Keratinocyte (primary cell): ENCODE measurements at regions not wholly inside any gene's neighbourhood (a gene's known extent, or its start where the extent isn't known, plus 50 kb on each side); places are given as distances from the start of the nearest gene placed in this dataset.

ENCODE experiments used
- DNase-seq: peaks from one replicate; pipeline ENCODE4 v3.0.0-alpha.2; 2011; ENCODE audit warnings: low read depth, missing footprints, low spot score
- FAIRE-seq: peaks from 2 replicates; lab custom pipeline; 2011; peaks lifted over from hg19 to GRCh38; lab: Jason Lieb, UNC
- H2AFZ ChIP-seq: 2 replicates; pipeline ENCODE4 v1.6.0; 2012; ENCODE audit warnings: low read length, control low read depth, inconsistent platforms; ENCODE audit not compliant: control insufficient read depth
- H3K27ac ChIP-seq: 2 replicates; pipeline ENCODE4 v1.5.1; 2011; ENCODE audit warnings: low read length; ENCODE audit not compliant: control insufficient read depth, insufficient read depth
- H3K27me3 ChIP-seq: 3 replicates; pipeline ENCODE4 v1.6.0; 2011; ENCODE audit warnings: low read length; ENCODE audit not compliant: control insufficient read depth, insufficient read depth; ENCODE audit errors: extremely low read depth
- H3K36me3 ChIP-seq, 2 experiments: 2 replicates in 1 of 2; 3 replicates in 1 of 2; pipeline ENCODE4 v1.5.1; 2011; ENCODE audit warnings: low read length in 2 of 2, mild to moderate bottlenecking in 1 of 2; ENCODE audit not compliant: control insufficient read depth in 2 of 2, insufficient read depth in 2 of 2; ENCODE audit errors: extremely low read depth in 1 of 2
- H3K4me1 ChIP-seq: 3 replicates; pipeline ENCODE4 v1.5.1; 2011; ENCODE audit warnings: low read length; ENCODE audit not compliant: control insufficient read depth, insufficient read depth; ENCODE audit errors: extremely low read depth
- H3K4me2 ChIP-seq: 3 replicates; pipeline ENCODE4 v1.6.0; 2011; ENCODE audit warnings: low read depth, low read length; ENCODE audit not compliant: control insufficient read depth, insufficient read depth; ENCODE audit errors: extremely low read depth
- H3K4me3 ChIP-seq, 3 experiments: fragments of 200-600 bp in 1 of 3; sonication (generic) in 1 of 3; 2 replicates in 2 of 3; 3 replicates in 1 of 3; pipeline ENCODE4 v1.5.1; 2011 to 2016; ENCODE audit warnings: low read length in 3 of 3, mild to moderate bottlenecking in 3 of 3, control low read depth in 2 of 3, inconsistent platforms in 1 of 3, low read depth in 1 of 3, mixed read lengths in 1 of 3, mixed run types in 1 of 3, moderate library complexity in 1 of 3; ENCODE audit not compliant: control insufficient read depth in 2 of 3, insufficient read depth in 2 of 3; ENCODE audit errors: extremely low read depth in 1 of 3
- H3K79me2 ChIP-seq: 2 replicates; pipeline ENCODE4 v1.6.0; 2012; ENCODE audit warnings: low read length; ENCODE audit not compliant: control insufficient read depth, insufficient read depth
- H3K9ac ChIP-seq: 3 replicates; pipeline ENCODE4 v1.6.0; 2011; ENCODE audit warnings: low read length; ENCODE audit not compliant: control insufficient read depth, insufficient read depth; ENCODE audit errors: extremely low read depth
- H3K9me1 ChIP-seq: 3 replicates; pipeline ENCODE4 v1.6.0; 2011; ENCODE audit warnings: low read length; ENCODE audit not compliant: control insufficient read depth, insufficient read depth; ENCODE audit errors: extremely low read depth
- H3K9me3 ChIP-seq: 2 replicates; pipeline ENCODE4 v1.5.1; 2012; ENCODE audit warnings: low read depth, low read length; ENCODE audit not compliant: control insufficient read depth
- H4K20me1 ChIP-seq: 3 replicates; pipeline ENCODE4 v1.6.0; 2011; ENCODE audit warnings: low read length; ENCODE audit not compliant: control insufficient read depth, insufficient read depth; ENCODE audit errors: extremely low read depth
- CTCF ChIP-seq, 3 experiments: IDR thresholded peaks in 1 of 3; conservative IDR thresholded peaks in 1 of 3; optimal IDR thresholded peaks in 1 of 3; 2 replicates in 2 of 3; 3 replicates in 1 of 3; pipeline versions ENCODE3 to v1.5.1; 2011; ENCODE audit warnings: low read length in 3 of 3, mild to moderate bottlenecking in 3 of 3, moderate library complexity in 2 of 3, control low read depth in 1 of 3, inconsistent platforms in 1 of 3; ENCODE audit not compliant: insufficient read depth in 2 of 3; ENCODE audit errors: extremely low read depth in 1 of 3
- EZH2 ChIP-seq: IDR thresholded peaks from one replicate; pipeline ENCODE4 v1.6.1; 2012; ENCODE audit warnings: inconsistent platforms, mild to moderate bottlenecking, low read length, moderate library complexity
- dilution Hi-C: fragments of 300-500 bp; cut with MboI; formaldehyde crosslinking; loops from one replicate; pipeline ENCODE4 v1.7.0; 2020; ENCODE audit warnings: low sequenced_read_pairs; ENCODE audit not compliant: extremely low pct_ligation_motif_present

GRCh38 chr4:22959483-22959882 is 266.7 kb downstream of the GBA3 start:
- H3K36me3 ChIP-seq, result no peaks in the 10 kb centered on the region
- dilution Hi-C loops, result no loop called here
- no peak overlapping the region for H3K4me2 ChIP-seq

GRCh38 chr4:22957774-22958309 is 265.1 kb downstream of the GBA3 start:
- Histone ChIP-seq H2AFZ (no peak overlapping the region), H3K9ac (no peak overlapping the region), H4K20me1 (no peaks in the 10 kb centered on the region), H3K27me3 (no peaks in the 10 kb centered on the region), H3K4me3 (no peak overlapping the region), H3K27ac (no peak overlapping the region), H3K4me2 (no peak overlapping the region), H3K9me1 (no peaks in the 10 kb centered on the region), H3K79me2 (no peaks in the 10 kb centered on the region), H3K36me3 (no peaks in the 10 kb centered on the region), H3K9me3 (no peaks in the 10 kb centered on the region), H3K4me1 (no peaks in the 10 kb centered on the region)
- no peak for TF ChIP-seq EZH2
- TF ChIP-seq CTCF (optimal IDR thresholded peaks at IDR 0.05 in 1 of 3, IDR thresholded peaks at IDR 0.05 in 1 of 3, conservative IDR thresholded peaks at IDR 0.05 in 1 of 3; ENCODE audit: extremely low read depth in 1 of 3, insufficient read depth in 2 of 3, low read length in 3 of 3), result no peak
- FAIRE-seq, result no peak
- DNase-seq, result no peak
- dilution Hi-C loops, result no loop called here

More at GRCh38 chr4:22959483-22959882, 266.7 kb downstream of the GBA3 start:
- Histone ChIP-seq H3K27ac (no peak overlapping the region), H2AFZ (no peak overlapping the region), H3K9ac (no peak overlapping the region), H4K20me1 (no peaks in the 10 kb centered on the region), H3K9me1 (no peaks in the 10 kb centered on the region), H3K4me1 (no peaks in the 10 kb centered on the region), H3K79me2 (no peaks in the 10 kb centered on the region), H3K4me3 (no peak overlapping the region), H3K9me3 (no peaks in the 10 kb centered on the region), H3K27me3 (no peaks in the 10 kb centered on the region)
- FAIRE-seq (no peak), DNase-seq (no peak)
- TF ChIP-seq EZH2, result no peak
- TF ChIP-seq CTCF (optimal IDR thresholded peaks at IDR 0.05 in 1 of 3, IDR thresholded peaks at IDR 0.05 in 1 of 3, conservative IDR thresholded peaks at IDR 0.05 in 1 of 3; ENCODE audit: extremely low read depth in 1 of 3, insufficient read depth in 2 of 3, low read length in 3 of 3), result no peak
